ENCODE measurements at regions not wholly inside any gene's neighbourhood (a gene's known extent, or its start where the extent isn't known, plus 50 kb on each side); places are given as distances from the start of the nearest gene placed in this dataset.

DNA sequence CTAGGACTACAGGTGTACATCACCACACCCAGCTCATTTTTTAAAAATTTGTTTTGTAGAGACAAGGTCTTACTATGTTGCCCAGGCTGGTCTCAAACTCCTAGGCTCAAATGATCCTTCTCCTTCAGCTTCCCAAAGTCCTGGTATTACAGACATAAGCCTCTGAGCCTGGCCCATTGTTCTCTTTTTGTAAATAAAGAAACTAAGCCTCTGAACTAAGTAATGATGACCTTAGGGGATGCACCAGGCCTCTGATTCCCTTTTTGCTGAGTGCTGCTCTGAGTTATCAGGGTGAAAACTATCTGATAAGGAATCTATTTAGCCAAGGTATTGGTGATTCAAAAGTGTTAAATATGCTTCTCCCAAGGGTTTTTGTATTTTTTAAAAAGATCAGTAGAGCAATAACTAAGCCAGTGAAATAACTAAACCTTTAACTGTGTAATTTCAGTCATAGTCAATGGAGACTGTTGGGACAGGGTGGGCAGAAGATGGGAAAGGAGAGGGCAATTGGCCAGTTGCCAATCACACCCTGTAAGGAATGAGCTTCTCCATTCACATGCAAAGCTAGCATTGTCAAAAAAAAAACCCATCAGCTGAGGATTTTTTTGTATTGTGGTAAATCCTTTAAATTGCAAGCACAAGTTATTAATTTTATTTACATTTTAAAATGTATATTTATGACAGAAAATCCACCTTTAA is 194.8 kb upstream of the PFN2 start:
- Histone ChIP-seq H2AFZ (no peak overlapping the region), H3K36me3 (replicated peaks; ENCODE audit: insufficient read depth, low read depth) (no peaks in the 10 kb centered on the region), H4K20me1 (ENCODE audit: insufficient read depth, poor library complexity, severe bottlenecking) (no peaks in the 10 kb centered on the region), H3K9me3 (ENCODE audit: low read depth) (no peaks in the 10 kb centered on the region), H3K9me2 (replicated peaks; ENCODE audit: insufficient read depth) (no peaks in the 10 kb centered on the region), H3K27me3 (no peaks in the 10 kb centered on the region), H3K79me2 (no peaks in the 10 kb centered on the region), H3K4me1 (ENCODE audit: insufficient read depth) (no peaks in the 10 kb centered on the region), H3K27ac (no peak overlapping the region), H3K4me2 (no peak overlapping the region), H3K4me3 (no peak overlapping the region)
- TF ChIP-seq, protein P1, sequence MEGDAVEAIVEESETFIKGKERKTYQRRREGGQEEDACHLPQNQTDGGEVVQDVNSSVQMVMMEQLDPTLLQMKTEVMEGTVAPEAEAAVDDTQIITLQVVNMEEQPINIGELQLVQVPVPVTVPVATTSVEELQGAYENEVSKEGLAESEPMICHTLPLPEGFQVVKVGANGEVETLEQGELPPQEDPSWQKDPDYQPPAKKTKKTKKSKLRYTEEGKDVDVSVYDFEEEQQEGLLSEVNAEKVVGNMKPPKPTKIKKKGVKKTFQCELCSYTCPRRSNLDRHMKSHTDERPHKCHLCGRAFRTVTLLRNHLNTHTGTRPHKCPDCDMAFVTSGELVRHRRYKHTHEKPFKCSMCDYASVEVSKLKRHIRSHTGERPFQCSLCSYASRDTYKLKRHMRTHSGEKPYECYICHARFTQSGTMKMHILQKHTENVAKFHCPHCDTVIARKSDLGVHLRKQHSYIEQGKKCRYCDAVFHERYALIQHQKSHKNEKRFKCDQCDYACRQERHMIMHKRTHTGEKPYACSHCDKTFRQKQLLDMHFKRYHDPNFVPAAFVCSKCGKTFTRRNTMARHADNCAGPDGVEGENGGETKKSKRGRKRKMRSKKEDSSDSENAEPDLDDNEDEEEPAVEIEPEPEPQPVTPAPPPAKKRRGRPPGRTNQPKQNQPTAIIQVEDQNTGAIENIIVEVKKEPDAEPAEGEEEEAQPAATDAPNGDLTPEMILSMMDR (IDR thresholded peaks at IDR 0.05; ENCODE audit: poor library complexity), result no peak
- TF ChIP-seq EZH2 (IDR thresholded peaks at IDR 0.05; ENCODE audit: borderline replicate concordance) (no peak), EZH2phosphoT487 (IDR thresholded peaks at IDR 0.05; ENCODE audit: low read depth, severe bottlenecking, unreplicated experiment) (no peak)
- no peak for DNase-seq (ENCODE audit: low spot score)

DNA sequence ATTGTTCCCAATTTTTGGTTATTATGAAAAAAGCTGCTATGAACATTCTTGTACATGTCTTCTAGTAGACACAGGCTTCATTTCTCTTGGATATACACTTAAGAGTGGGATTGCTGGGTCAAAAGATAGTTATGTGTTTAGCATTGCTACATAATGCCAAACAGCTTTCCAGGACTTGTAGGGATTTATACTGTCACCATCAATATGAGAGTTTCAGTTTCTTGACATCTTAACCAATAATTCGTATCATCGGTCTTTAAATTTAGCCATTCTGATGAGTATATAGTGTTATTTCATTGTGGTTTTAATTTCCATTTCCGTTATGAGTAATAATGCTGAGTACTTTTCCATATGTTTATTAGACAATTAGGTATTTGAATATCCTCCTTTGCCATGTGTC is 190.3 kb upstream of the PFN2 start:
- WGBS (ENCODE audit: low lambda C conversion rate, missing lambda C conversion rate), result 96% methylated on average over 3 of the region's 3 CpGs
- no peaks in the 10 kb centered on the region for H4K20me1 ChIP-seq (ENCODE audit: insufficient read depth, poor library complexity, severe bottlenecking)

DNA sequence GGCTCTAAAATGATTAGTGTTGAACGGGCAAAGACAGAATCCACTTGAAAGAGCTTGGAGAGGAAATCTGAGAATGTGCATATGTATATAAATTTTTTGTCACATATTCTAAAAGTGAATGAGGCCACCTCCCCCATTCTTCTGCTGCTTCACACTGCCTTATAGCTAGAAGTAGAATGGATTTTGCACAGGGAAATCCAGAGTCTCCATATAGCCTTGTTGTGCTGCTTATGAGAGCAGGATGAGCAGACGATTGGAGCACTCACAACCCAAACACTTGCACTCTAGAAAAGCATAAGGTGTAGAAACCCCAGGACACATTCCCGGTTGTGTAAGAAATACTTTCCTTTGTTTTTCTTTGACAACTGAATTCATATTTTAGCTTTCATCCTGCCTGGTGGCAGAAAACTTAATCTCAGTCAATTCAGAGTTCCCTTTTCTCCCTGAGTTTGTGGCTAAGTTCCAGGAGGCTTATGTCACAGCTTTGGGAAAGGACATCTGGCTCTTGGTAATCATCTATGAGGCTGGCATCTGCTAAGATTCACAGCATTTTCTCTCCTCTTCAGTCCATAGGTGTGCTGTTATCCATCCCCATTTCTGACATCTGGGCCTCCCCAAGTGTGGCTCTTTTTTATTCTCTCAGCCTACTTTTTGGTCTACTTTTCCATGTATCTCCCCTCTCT is 188.4 kb upstream of the PFN2 start:
- no peak overlapping the region for H2AFZ ChIP-seq
- 80% methylated on average over 3 of the region's 3 CpGs for WGBS (ENCODE audit: low lambda C conversion rate, missing lambda C conversion rate)
- H3K27me3 ChIP-seq, result no peaks in the 10 kb centered on the region
- H3K36me3 ChIP-seq (replicated peaks; ENCODE audit: insufficient read depth, low read depth), result no peaks in the 10 kb centered on the region
- no peaks in the 10 kb centered on the region for H3K9me3 ChIP-seq (ENCODE audit: low read depth)
- no peak overlapping the region for H3K4me3 ChIP-seq
- no peaks in the 10 kb centered on the region for H3K4me1 ChIP-seq (ENCODE audit: insufficient read depth)
- no peak overlapping the region for H3K27ac ChIP-seq
- TF ChIP-seq, protein P1 (IDR thresholded peaks at IDR 0.05; ENCODE audit: poor library complexity), result no peak
- no peak for TF ChIP-seq EZH2phosphoT487 (IDR thresholded peaks at IDR 0.05; ENCODE audit: low read depth, severe bottlenecking, unreplicated experiment)
- no peak for TF ChIP-seq EZH2 (IDR thresholded peaks at IDR 0.05; ENCODE audit: borderline replicate concordance)
- H3K79me2 ChIP-seq, result no peaks in the 10 kb centered on the region
- no peaks in the 10 kb centered on the region for H4K20me1 ChIP-seq (ENCODE audit: insufficient read depth, poor library complexity, severe bottlenecking)
- DNase-seq (ENCODE audit: low spot score), result no peak
- H3K9me2 ChIP-seq (replicated peaks; ENCODE audit: insufficient read depth), result no peaks in the 10 kb centered on the region
- no peak overlapping the region for H3K4me2 ChIP-seq

More for the DNA sequence above, 190.3 kb upstream of the PFN2 start:
- H3K4me3 ChIP-seq, result no peak overlapping the region
- H3K27me3 ChIP-seq, result no peaks in the 10 kb centered on the region
- H3K4me2 ChIP-seq, result no peak overlapping the region
- DNase-seq (ENCODE audit: low spot score), result no peak
- H3K36me3 ChIP-seq (replicated peaks; ENCODE audit: insufficient read depth, low read depth), result no peaks in the 10 kb centered on the region
- no peak for TF ChIP-seq EZH2 (IDR thresholded peaks at IDR 0.05; ENCODE audit: borderline replicate concordance)
- TF ChIP-seq, protein P1 (IDR thresholded peaks at IDR 0.05; ENCODE audit: poor library complexity), result no peak
- no peak for TF ChIP-seq EZH2phosphoT487 (IDR thresholded peaks at IDR 0.05; ENCODE audit: low read depth, severe bottlenecking, unreplicated experiment)
- no peaks in the 10 kb centered on the region for H3K79me2 ChIP-seq
- H3K9me3 ChIP-seq (ENCODE audit: low read depth), result no peaks in the 10 kb centered on the region
- no peak overlapping the region for H2AFZ ChIP-seq
- H3K9me2 ChIP-seq (replicated peaks; ENCODE audit: insufficient read depth), result no peaks in the 10 kb centered on the region
- H3K27ac ChIP-seq, result no peak overlapping the region
- H3K4me1 ChIP-seq (ENCODE audit: insufficient read depth), result no peaks in the 10 kb centered on the region

Measured in hepatocyte (in vitro differentiated cells).